ENCODE measurements at regions not wholly inside any gene's neighbourhood (a gene's known extent, or its start where the extent isn't known, plus 50 kb on each side); places are given as distances from the start of the nearest gene placed in this dataset.

GRCh38 chr7:31445686-31446355 lies 68.1 kb upstream of the ITPRID1 start:
- TF ChIP-seq EZH2 (IDR thresholded peaks at IDR 0.05), result no peak
- TF ChIP-seq FOXP2 (optimal IDR thresholded peaks at IDR 0.05; ENCODE audit: control extremely low read depth, extremely low read length, insufficient read depth), result no peak
- TF ChIP-seq POLR2AphosphoS5 (IDR thresholded peaks at IDR 0.05; ENCODE audit: borderline replicate concordance, low read depth, low read length), result no peak
